DOHH2 (cell line): ENCODE measurements at regions not wholly inside any gene's neighbourhood (a gene's known extent, or its start where the extent isn't known, plus 50 kb on each side); places are given as distances from the start of the nearest gene placed in this dataset.

Experiments used
- H3F3A ChIP-seq: fragments of 200-600 bp; sonication (generic), shearing (Covaris generic); 2 replicates; pipeline ENCODE4 v1.6.0; 2016; ENCODE audit warnings: antibody characterized with exemption, mild to moderate bottlenecking; ENCODE audit not compliant: control insufficient read depth, insufficient read depth
- H3K27ac ChIP-seq: fragments of 200-600 bp; sonication (generic); 2 replicates; pipeline ENCODE4 v1.5.1; 2014; ENCODE audit warnings: low read depth, mild to moderate bottlenecking, low read length, moderate library complexity
- H3K27me3 ChIP-seq: fragments of 200-600 bp; sonication (generic); 2 replicates; pipeline ENCODE4 v1.6.1; 2014; ENCODE audit warnings: mild to moderate bottlenecking, low read length, mixed read lengths; ENCODE audit not compliant: control insufficient read depth
- H3K36me3 ChIP-seq: fragments of 200-600 bp; sonication (generic); 2 replicates; pipeline ENCODE4 v1.6.1; 2014; ENCODE audit warnings: mild to moderate bottlenecking, low read length, moderate library complexity, mixed read lengths; ENCODE audit not compliant: control insufficient read depth
- H3K4me1 ChIP-seq: fragments of 200-600 bp; sonication (generic); 2 replicates; pipeline ENCODE4 v1.6.1; 2014; ENCODE audit warnings: mild to moderate bottlenecking, low read length, mixed read lengths; ENCODE audit not compliant: control insufficient read depth
- H3K4me2 ChIP-seq: fragments of 200-600 bp; sonication (generic); 2 replicates; pipeline ENCODE4 v1.6.0; 2014; ENCODE audit warnings: mild to moderate bottlenecking, low read length, moderate library complexity
- H3K4me3 ChIP-seq: fragments of 200-600 bp; sonication (generic); 2 replicates; pipeline ENCODE4 v1.5.1; 2014; ENCODE audit warnings: mild to moderate bottlenecking, low read length, mixed read lengths
- H3K79me2 ChIP-seq: fragments of 200-600 bp; sonication (generic); 2 replicates; pipeline ENCODE4 v1.6.1; 2014; ENCODE audit warnings: mild to moderate bottlenecking, low read length, mixed read lengths; ENCODE audit not compliant: control insufficient read depth
- H3K9me2 ChIP-seq: fragments of 200-600 bp; sonication (generic); replicated peaks from 2 replicates; pipeline ENCODE4 v1.6.1; 2014; ENCODE audit warnings: mild to moderate bottlenecking, low read length, mixed read lengths; ENCODE audit not compliant: control insufficient read depth
- H3K9me3 ChIP-seq: fragments of 200-600 bp; sonication (generic); 2 replicates; pipeline ENCODE4 v1.6.1; 2014; ENCODE audit warnings: antibody characterized with exemption, low read length, mixed read lengths; ENCODE audit not compliant: control insufficient read depth, insufficient read depth
- H4K20me1 ChIP-seq: fragments of 200-600 bp; sonication (generic); 2 replicates; pipeline ENCODE4 v1.6.0; 2014; ENCODE audit warnings: low read depth, mild to moderate bottlenecking, antibody characterized with exemption, low read length, moderate library complexity; ENCODE audit not compliant: control insufficient read depth, insufficient read depth
- EZH2phosphoT487 ChIP-seq: fragments of 200-600 bp; sonication (generic); IDR thresholded peaks from 2 replicates; pipeline ENCODE4 v1.6.1; 2017; ENCODE audit warnings: borderline replicate concordance, mild to moderate bottlenecking, antibody characterized with exemption, low read length, moderate library complexity, mixed read lengths
- TF ChIP-seq, protein P1 (sequence below): fragments of 200-600 bp; sonication (generic); IDR thresholded peaks from one replicate; pipeline ENCODE4 v1.5.1; 2014; ENCODE audit warnings: antibody characterized with exemption, mild to moderate bottlenecking, low read depth, low read length; ENCODE audit not compliant: poor library complexity, severe bottlenecking

DNA sequence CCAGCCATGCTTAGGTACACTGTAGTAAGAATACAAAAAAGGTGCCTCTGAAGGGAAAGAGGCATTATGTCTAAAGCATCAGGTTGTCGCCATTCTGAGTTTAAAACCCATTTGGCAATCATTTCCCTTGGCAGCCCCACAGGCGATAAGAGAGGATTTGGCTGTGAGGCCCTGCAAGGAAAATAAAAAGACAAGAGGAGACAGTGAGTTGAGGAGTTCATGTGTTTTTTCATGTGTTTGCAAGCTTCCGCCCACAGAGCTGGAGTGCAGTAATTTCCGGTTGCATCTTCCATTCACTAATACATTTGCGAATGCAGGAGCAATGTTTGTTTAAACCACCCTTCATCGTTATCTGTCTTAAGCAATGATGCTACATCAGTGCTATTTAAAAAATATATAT lies 138.5 kb upstream of the SOX4 start:
- Histone ChIP-seq H3K4me2 (no peak overlapping the region), H3K4me3 (no peak overlapping the region)
- TF ChIP-seq, protein P1, sequence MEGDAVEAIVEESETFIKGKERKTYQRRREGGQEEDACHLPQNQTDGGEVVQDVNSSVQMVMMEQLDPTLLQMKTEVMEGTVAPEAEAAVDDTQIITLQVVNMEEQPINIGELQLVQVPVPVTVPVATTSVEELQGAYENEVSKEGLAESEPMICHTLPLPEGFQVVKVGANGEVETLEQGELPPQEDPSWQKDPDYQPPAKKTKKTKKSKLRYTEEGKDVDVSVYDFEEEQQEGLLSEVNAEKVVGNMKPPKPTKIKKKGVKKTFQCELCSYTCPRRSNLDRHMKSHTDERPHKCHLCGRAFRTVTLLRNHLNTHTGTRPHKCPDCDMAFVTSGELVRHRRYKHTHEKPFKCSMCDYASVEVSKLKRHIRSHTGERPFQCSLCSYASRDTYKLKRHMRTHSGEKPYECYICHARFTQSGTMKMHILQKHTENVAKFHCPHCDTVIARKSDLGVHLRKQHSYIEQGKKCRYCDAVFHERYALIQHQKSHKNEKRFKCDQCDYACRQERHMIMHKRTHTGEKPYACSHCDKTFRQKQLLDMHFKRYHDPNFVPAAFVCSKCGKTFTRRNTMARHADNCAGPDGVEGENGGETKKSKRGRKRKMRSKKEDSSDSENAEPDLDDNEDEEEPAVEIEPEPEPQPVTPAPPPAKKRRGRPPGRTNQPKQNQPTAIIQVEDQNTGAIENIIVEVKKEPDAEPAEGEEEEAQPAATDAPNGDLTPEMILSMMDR, result no peak
- no peak for TF ChIP-seq EZH2phosphoT487

DNA sequence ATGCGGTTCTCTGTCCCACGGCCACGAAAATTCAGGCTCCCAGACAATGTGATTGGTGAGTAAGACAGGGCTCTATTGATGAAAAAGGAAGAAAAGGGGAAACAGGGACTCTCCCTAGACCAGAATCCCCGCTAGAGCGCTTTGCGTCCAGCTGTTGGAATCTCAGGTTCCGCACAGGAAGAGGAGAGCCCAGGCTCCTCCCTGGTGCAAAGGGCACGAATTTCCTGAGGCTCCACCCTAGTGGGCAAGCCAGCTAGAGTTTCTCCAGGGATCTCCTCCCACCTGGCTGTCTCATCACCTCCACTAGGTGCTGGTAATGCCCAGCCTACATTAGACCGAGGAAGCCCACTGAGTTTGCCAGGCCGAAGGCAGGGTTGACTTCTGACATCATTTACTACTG lies 135.9 kb upstream of the SOX4 start:
- Histone ChIP-seq H4K20me1 (no peaks in the 10 kb centered on the region), H3K36me3 (no peaks in the 10 kb centered on the region), H3K9me3 (no peaks in the 10 kb centered on the region), H3K4me2 (no peak overlapping the region), H3F3A (no peaks in the 10 kb centered on the region), H3K27ac (no peak overlapping the region), H3K4me1 (no peaks in the 10 kb centered on the region), H3K79me2 (no peaks in the 10 kb centered on the region), H3K4me3 (no peak overlapping the region), H3K27me3 (peaks cover 5% of the 10 kb centered on the region; the same call in 1 of the 2 replicates), H3K9me2 (no peaks in the 10 kb centered on the region)
- no peak for TF ChIP-seq EZH2phosphoT487
- TF ChIP-seq, protein P1, result no peak

More for the DNA sequence above, 138.5 kb upstream of the SOX4 start:
- H3K27me3 ChIP-seq, result no peaks in the 10 kb centered on the region
- H3K9me3 ChIP-seq, result no peaks in the 10 kb centered on the region
- H3K36me3 ChIP-seq, result no peaks in the 10 kb centered on the region
- no peaks in the 10 kb centered on the region for H3F3A ChIP-seq
- H3K79me2 ChIP-seq, result no peaks in the 10 kb centered on the region
- no peaks in the 10 kb centered on the region for H3K4me1 ChIP-seq
- no peaks in the 10 kb centered on the region for H3K9me2 ChIP-seq
- H4K20me1 ChIP-seq, result no peaks in the 10 kb centered on the region
- no peak overlapping the region for H3K27ac ChIP-seq

DNA sequence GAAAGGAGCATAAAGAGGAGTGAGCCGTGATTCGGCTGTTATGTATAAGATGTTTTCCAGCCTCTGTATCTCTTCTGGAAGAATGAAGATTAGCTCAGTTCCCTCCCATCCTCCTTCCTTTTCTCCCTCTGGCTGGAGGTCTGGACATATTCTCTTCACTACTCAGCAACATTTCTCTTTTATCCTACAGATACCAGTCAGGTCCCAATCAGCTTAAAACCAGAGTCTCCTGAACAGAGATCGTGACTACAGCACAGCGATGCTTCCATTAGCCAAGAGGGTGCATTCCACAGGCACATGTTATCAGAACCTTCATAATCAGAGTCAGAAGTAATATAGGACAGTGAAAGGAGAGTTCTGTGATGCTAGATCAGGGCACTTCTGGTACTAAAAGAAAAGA lies 133.9 kb upstream of the SOX4 start:
- H3K27me3 ChIP-seq, result peaks cover 5% of the 10 kb centered on the region; the same call in 1 of the 2 replicates
- no peaks in the 10 kb centered on the region for H3K36me3 ChIP-seq
- no peaks in the 10 kb centered on the region for H3K4me1 ChIP-seq
- H3K27ac ChIP-seq, result no peak overlapping the region
- H3K4me2 ChIP-seq, result no peak overlapping the region
- no peaks in the 10 kb centered on the region for H4K20me1 ChIP-seq
- no peak overlapping the region for H3K4me3 ChIP-seq
- H3F3A ChIP-seq, result no peaks in the 10 kb centered on the region
- no peaks in the 10 kb centered on the region for H3K9me3 ChIP-seq
- no peaks in the 10 kb centered on the region for H3K9me2 ChIP-seq
- no peak for TF ChIP-seq EZH2phosphoT487
- TF ChIP-seq, protein P1, result no peak
- H3K79me2 ChIP-seq, result no peaks in the 10 kb centered on the region
